SK-N-DZ (cell line): ENCODE measurements at regions not wholly inside any gene's neighbourhood (a gene's known extent, or its start where the extent isn't known, plus 50 kb on each side); places are given as distances from the start of the nearest gene placed in this dataset.

Source experiments
- DNase-seq: peaks from one replicate; pipeline ENCODE4 v3.0.0-alpha.2; 2015; ENCODE audit warnings: low spot score

DNA sequence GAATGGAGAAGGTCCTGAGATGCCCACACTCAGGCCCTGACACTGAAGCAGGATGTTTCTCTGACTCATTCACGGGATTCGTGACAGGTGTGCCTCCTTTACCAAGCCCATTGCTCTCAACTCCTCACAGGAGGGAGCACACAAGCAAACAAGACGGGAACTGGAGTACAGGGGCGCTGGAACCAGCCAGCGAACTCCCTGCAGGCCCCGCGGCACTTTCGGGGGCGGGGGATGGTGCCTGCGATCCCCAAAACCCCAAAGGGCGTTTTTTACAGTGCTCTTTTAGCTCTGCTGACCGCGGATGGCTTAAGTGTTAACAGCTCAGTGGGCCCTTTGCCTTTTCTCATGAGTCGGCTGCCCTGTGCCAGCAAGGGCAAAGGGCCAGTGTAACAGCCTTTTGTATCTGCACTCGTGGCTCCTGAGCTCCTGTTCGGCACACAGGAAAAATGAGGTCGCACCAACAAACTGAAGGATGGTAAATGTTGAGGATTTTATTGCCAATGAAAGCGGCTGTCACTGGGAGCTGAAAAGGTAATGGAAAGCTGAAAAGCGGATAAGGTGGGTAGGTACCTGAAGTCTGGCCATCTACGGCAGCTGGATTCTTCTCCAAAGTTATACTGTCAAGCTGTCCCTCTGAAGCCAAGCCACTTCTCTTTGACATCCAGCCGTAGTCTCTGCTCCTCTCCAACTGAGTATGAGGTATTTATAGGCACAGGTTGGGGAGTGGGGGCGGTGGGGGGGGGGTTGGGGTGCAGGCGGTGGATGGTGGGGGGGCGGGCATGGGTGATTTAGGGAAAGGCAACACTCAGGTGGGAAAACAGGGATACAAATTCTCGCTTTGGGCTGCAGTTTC lies 65.0 kb upstream of the TRPC4 start:
- no peak for DNase-seq

DNA sequence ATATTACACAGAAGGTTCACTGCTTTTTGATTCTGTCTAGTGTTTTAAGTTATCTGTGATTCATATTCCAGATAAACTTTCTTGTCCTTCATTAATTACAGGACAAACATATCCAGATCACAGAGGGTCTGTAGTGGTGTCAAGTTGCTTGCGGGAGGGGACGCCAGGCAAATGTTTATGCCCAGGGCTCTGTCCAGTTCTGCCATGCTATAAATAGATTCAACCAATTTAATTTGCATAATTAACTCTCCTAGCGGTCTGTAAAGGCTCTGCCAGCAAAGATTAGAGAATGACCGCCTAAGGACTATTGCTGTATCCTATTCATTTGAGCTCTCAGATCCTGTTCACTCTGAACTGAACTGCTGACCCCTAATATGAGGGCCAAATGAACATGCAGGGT lies 59.7 kb upstream of the TRPC4 start:
- DNase-seq, result peak; percentile 16

GRCh38 chr13:37927561-37927960 lies 58.0 kb upstream of the TRPC4 start:
- no peak for DNase-seq

DNA sequence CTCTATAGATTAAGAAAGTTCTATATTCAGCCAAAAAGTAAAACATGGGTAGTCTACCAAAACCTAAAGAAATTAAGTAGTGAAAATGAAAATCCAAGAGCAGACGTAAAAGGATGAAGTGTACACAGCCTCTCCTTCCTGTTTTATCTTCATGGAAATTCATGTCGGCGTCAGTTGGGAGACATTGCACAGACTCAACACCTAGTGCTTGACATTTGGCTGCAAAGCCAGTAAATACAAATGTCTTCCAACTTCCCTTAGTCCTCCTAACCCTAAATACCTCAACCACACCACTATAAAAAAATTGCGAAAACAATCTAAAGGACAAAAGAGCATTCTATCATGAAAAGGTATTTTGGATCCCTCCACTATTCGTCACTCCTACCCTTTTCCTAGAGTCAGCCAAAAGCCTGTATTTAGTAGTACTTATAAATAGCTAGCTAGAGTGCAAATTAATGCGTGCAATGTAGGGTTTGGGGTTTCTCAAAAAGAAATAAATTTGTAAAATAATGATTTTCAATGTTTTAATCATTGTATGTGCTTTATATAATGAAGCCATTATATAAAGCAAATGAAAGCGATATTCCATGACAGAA lies 56.4 kb upstream of the TRPC4 start:
- DNase-seq, result no peak

DNA sequence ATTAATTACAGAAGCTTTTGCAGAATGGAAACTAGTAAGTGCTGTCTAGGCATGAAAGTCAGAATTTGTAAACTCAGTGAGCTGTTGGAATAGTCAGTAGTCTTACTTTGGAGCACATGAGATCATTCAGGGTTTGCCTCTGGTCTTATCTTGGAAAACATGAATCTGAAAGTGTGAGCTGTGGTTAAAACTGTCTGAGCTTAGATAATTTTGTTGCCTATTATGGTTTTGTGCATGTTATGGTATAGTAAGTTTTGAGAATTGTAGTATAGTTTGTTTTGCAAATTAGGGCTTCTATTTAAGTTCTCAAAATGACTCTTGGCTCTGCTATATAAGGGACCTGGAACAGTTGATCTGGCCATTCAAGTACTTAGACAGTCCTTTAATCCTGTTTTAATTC lies 53.7 kb upstream of the TRPC4 start:
- DNase-seq, result no peak

DNA sequence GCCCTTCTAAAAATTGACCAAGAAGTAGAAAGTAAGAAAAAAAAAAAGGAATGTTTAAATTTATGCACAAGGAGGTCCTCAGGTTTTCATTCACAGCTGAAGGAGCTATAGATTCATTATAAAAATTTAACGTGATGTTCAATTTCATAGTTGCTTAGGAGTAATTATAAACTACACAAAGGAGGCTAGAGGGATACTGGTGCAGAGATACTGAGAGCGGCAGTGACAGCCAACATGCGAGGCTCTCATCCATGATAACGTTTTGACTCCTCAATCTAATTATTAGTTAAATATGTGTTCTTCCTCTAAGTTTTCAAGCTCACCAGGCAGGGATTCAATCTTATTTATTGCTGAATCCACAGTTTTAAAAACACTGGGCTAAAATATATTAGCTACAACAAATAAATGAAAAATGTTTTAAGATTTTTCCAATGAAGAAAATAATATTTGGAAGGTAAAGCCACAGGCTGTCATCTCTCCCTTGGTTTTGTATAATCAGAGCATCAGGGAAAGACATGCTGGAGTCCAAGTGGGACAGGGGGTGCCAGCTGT lies 49.8 kb upstream of the TRPC4 start:
- DNase-seq, result no peak
